ENCODE measurements at regions not wholly inside any gene's neighbourhood (a gene's known extent, or its start where the extent isn't known, plus 50 kb on each side); places are given as distances from the start of the nearest gene placed in this dataset.

- no peaks in the 10 kb centered on the region for H4K20me1 ChIP-seq (replicated peaks; ENCODE audit: control insufficient read depth, insufficient read depth, low read length)
- intact Hi-C loops (cut with micrococcal nuclease) = no loop called here
- BruUV-seq (replicated peaks) = no TSS peak
- DNase-seq (ENCODE audit: extremely low read depth in 1 of 4, low spot score in 3 of 4) = no peak
- H3K9ac ChIP-seq (ENCODE audit: insufficient read depth in 1 of 2, low read depth in 2 of 2, low read length in 2 of 2) = no peak overlapping the region
- no peaks in the 10 kb centered on the region for H3K36me3 ChIP-seq (ENCODE audit: control insufficient read depth, insufficient read depth, low read length)
- WGBS (ENCODE audit: insufficient coverage, low coverage, missing lambda C conversion rate) = 6% methylated on average over 1 of the region's 1 CpG
- H2AFZ ChIP-seq (ENCODE audit: low read depth, low read length) = no peak overlapping the region
- no peak overlapping the region for H3K4me3 ChIP-seq
- ChIA-PET POLR2A (no interaction called here), CTCF (ENCODE audit: low intra/inter-chr PET ratio) (no interaction called here)
- no peaks in the 10 kb centered on the region for H3K79me2 ChIP-seq (ENCODE audit: control insufficient read depth, insufficient read depth, low read length)
- no peak overlapping the region for H3K27ac ChIP-seq (ENCODE audit: extremely low read depth, low read depth, low read length)
- H3K9me3 ChIP-seq (replicated peaks; ENCODE audit: control insufficient read depth, insufficient read depth, low read depth, low read length) = no peaks in the 10 kb centered on the region
- FAIRE-seq = no peak
- no peaks in the 10 kb centered on the region for H3K27me3 ChIP-seq (ENCODE audit: control insufficient read depth in 2 of 2, insufficient read depth in 2 of 2, low read length in 2 of 2)
- no peaks in the 10 kb centered on the region for H3K4me1 ChIP-seq (replicated peaks in 1 of 2; ENCODE audit: control insufficient read depth in 2 of 2, insufficient read depth in 2 of 2, low read length in 2 of 2)
- TF ChIP-seq NCOR1 (IDR thresholded peaks at IDR 0.05) = no peak
- no peak overlapping the region for H3K4me2 ChIP-seq (ENCODE audit: insufficient read depth, low read length)
- in situ Hi-C loops (cut with MboI) = no loop called here
- no peak for ATAC-seq
- no peaks in the 10 kb centered on the region for H3K9me1 ChIP-seq (ENCODE audit: control insufficient read depth, insufficient read depth, low read length)
Measured at GRCh38 chr6:65996096-65996495, 289.1 kb upstream of the EYS start.

GRCh38 chr6:65989676-65990075 lies 282.6 kb upstream of the EYS start:
- H3K27me3 ChIP-seq (ENCODE audit: control insufficient read depth in 2 of 2, insufficient read depth in 2 of 2, low read length in 2 of 2) = no peaks in the 10 kb centered on the region
- no peaks in the 10 kb centered on the region for H3K79me2 ChIP-seq (ENCODE audit: control insufficient read depth, insufficient read depth, low read length)
- H3K27ac ChIP-seq (ENCODE audit: extremely low read depth, low read depth, low read length) = no peak overlapping the region
- no peak overlapping the region for H2AFZ ChIP-seq (ENCODE audit: low read depth, low read length)
- POLR2A ChIA-PET = no interaction called here
- H3K9me3 ChIP-seq (replicated peaks; ENCODE audit: control insufficient read depth, insufficient read depth, low read depth, low read length) = no peaks in the 10 kb centered on the region; the same call in 1 of the 2 replicates
- intact Hi-C loops (cut with micrococcal nuclease) (no loop called here), in situ Hi-C loops (cut with MboI) (no loop called here)
- DNase-seq (ENCODE audit: extremely low read depth in 1 of 4, low spot score in 3 of 4) = no peak
- no peak overlapping the region for H3K4me3 ChIP-seq
- FAIRE-seq = no peak
- 5% methylated on average over 5 of the region's 5 CpGs for WGBS (ENCODE audit: insufficient coverage, low coverage, missing lambda C conversion rate)
- BruUV-seq (replicated peaks) = no TSS peak
- no peak overlapping the region for H3K4me2 ChIP-seq (ENCODE audit: insufficient read depth, low read length)
- no peak overlapping the region for H3K9ac ChIP-seq (ENCODE audit: insufficient read depth in 1 of 2, low read depth in 2 of 2, low read length in 2 of 2)
- no peaks in the 10 kb centered on the region for H3K9me1 ChIP-seq (ENCODE audit: control insufficient read depth, insufficient read depth, low read length)
- H4K20me1 ChIP-seq (replicated peaks; ENCODE audit: control insufficient read depth, insufficient read depth, low read length) = no peaks in the 10 kb centered on the region
- H3K4me1 ChIP-seq (replicated peaks in 1 of 2; ENCODE audit: control insufficient read depth in 2 of 2, insufficient read depth in 2 of 2, low read length in 2 of 2) = no peaks in the 10 kb centered on the region
- CTCF ChIA-PET (ENCODE audit: low intra/inter-chr PET ratio) = no interaction called here
- H3K36me3 ChIP-seq (ENCODE audit: control insufficient read depth, insufficient read depth, low read length) = no peaks in the 10 kb centered on the region
- no peak for ATAC-seq
- TF ChIP-seq TBL1XR1 (IDR thresholded peaks at IDR 0.05; ENCODE audit: low read length in 2 of 2) (no peak), FUS (optimal IDR thresholded peaks at IDR 0.05; ENCODE audit: low read depth, low read length) (no peak), TAF7 (tag; IDR thresholded peaks at IDR 0.05) (no peak)
- TF ChIP-seq, protein P1, sequence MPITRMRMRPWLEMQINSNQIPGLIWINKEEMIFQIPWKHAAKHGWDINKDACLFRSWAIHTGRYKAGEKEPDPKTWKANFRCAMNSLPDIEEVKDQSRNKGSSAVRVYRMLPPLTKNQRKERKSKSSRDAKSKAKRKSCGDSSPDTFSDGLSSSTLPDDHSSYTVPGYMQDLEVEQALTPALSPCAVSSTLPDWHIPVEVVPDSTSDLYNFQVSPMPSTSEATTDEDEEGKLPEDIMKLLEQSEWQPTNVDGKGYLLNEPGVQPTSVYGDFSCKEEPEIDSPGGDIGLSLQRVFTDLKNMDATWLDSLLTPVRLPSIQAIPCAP (CRISPR knock-in tag; IDR thresholded peaks at IDR 0.05; ENCODE audit: borderline replicate concordance) = no peak
- TF ChIP-seq, protein P2, sequence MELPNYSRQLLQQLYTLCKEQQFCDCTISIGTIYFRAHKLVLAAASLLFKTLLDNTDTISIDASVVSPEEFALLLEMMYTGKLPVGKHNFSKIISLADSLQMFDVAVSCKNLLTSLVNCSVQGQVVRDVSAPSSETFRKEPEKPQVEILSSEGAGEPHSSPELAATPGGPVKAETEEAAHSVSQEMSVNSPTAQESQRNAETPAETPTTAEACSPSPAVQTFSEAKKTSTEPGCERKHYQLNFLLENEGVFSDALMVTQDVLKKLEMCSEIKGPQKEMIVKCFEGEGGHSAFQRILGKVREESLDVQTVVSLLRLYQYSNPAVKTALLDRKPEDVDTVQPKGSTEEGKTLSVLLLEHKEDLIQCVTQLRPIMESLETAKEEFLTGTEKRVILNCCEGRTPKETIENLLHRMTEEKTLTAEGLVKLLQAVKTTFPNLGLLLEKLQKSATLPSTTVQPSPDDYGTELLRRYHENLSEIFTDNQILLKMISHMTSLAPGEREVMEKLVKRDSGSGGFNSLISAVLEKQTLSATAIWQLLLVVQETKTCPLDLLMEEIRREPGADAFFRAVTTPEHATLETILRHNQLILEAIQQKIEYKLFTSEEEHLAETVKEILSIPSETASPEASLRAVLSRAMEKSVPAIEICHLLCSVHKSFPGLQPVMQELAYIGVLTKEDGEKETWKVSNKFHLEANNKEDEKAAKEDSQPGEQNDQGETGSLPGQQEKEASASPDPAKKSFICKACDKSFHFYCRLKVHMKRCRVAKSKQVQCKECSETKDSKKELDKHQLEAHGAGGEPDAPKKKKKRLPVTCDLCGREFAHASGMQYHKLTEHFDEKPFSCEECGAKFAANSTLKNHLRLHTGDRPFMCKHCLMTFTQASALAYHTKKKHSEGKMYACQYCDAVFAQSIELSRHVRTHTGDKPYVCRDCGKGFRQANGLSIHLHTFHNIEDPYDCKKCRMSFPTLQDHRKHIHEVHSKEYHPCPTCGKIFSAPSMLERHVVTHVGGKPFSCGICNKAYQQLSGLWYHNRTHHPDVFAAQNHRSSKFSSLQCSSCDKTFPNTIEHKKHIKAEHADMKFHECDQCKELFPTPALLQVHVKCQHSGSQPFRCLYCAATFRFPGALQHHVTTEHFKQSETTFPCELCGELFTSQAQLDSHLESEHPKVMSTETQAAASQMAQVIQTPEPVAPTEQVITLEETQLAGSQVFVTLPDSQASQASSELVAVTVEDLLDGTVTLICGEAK (IDR thresholded peaks at IDR 0.05) = no peak
- TF ChIP-seq, protein P2 (CRISPR knock-in tag; IDR thresholded peaks at IDR 0.05) = no peak

All from K562 (cell line).